ENCODE measurements at regions not wholly inside any gene's neighbourhood (a gene's known extent, or its start where the extent isn't known, plus 50 kb on each side); places are given as distances from the start of the nearest gene placed in this dataset.

DNA sequence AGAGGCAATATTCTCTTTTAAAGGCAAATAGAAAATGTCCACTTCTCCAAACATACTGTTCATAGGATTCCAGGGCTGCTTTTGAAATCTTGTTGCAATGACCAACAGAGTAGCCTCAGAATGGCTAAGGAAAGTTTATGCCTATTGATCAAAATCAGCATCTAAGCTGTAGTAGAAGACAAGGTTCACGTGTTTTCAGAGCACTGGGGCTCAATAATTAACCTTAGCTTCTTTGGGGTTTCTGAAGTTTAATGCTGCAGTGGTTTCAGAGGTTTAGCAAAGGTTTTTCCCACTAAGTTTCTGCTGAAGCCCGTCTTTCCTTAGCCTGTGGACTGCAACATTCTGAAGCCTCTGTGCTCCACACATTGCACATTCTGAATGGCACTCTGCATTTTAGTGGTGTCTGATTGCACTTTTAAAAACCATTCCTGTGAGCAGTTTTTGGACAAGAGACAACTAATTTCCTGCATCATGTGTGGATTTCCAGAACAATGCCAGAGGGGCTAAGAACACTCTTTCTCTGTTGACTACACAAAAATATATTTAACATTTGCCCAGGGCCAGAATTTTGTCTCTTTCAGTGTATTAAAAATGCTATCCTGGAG lies 342.5 kb downstream of the PTEN start:
- DNase-seq (ENCODE audit: low read depth): no peak

DNA sequence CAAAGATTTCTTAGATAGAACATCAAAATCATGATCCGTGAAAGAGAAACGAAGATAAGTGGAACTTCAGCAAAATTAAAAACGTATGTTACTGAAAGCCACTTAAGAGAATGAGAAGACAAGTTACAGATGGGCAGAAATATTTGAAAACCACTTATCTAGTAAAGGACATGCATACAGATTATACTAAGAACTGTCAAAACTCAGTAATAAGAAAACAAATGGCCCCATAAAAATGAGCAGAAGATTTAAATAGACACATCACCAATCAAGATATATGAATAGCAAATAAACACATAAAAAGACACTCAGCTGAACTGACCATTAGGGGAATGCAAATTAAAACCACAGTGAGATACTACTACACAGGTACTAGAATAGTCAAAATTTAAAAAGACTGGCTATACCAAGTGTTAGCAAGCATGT lies 343.7 kb downstream of the PTEN start:
- DNase-seq (ENCODE audit: low read depth): no peak

DNA sequence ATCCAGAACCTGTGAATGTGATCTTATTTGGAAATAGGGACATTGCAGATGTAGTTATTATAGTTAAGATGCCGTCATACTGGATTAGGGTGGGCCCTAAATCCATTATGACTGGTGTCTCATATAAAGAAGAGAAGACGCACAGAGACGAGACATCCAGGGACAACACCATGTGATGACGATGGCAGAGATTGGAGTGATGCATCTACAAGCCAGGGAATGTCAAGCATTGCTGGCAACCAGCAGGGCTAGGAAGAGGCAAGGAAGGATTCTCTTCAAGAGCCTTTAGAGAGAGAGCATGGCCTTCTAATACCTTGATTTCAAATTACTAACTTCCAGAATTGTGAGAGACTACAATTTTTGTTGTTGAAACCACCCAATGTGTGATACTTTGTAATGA lies 345.8 kb downstream of the PTEN start:
- DNase-seq (ENCODE audit: low read depth): no peak

DNA sequence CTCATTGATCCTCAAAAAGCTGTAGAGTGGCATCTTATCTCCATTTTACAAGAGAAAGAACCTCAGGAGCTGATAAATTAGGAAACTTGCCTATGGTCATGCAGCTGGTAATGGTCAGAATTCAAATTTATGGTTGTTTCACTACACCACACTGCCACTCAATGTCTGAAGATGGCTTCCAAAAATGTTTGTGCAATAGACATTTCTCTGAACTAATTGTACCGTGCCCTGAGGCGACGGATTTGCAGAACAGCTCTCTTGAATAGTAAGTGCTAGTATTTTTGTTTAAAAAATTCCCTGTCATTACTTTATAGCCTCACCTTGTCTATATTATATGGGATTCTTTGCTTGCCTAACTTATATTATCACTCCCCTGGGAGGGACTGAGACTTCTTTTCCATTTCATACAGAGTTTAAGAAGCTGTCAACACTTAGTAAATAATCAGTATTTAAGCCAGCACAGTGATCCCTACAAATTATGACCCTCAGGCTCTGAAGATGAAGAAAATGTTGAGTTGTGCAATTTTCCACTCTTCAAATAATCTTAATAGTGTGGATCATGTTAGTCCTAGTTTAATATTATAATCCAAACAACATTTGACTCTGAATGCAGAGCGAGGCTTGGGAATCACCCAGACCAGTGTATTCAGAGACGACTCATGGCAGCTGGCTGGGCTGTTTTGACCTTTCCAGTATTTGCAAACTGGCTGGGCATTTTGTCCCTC lies 346.6 kb downstream of the PTEN start:
- no peak for DNase-seq (ENCODE audit: low read depth)

GRCh38 chr10:88211230-88211629 lies 347.8 kb downstream of the PTEN start:
- DNase-seq (ENCODE audit: low read depth): no peak

- no peak for DNase-seq (ENCODE audit: low read depth)
Measured at GRCh38 chr10:88212069-88212468, 348.6 kb downstream of the PTEN start.

DNA sequence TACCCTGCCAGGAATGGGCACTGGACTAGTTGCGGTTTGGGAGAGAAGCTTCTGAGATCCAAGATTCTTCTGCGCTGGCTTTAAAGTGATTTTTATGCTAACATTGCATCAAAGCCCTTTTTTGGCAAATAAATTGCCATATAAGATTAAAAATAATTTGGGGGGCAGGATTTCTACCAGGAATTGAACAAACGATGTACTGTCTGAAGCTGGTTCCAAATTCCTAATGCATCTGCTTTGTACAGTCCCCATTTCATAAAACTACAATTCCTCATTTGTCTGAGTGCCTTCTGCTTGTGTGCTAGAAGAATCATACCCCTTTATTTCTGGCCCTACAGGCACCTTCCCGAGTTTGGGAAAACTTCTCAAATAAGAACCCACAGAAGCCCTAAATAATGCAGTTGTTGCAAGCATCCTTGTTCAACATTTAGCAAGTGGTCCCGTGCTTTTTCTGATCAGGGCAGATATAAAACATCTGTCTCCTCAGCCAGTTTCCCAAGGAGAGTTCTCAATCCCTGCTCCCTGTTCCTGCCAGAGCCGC lies 349.7 kb downstream of the PTEN start:
- no peak for DNase-seq (ENCODE audit: low read depth)

GRCh38 chr10:88216976-88217375 lies 353.6 kb downstream of the PTEN start:
- no peak for DNase-seq (ENCODE audit: low read depth)

- no peak for DNase-seq (ENCODE audit: low read depth)
Measured at GRCh38 chr10:88218362-88218761, 354.9 kb downstream of the PTEN start.

DNA sequence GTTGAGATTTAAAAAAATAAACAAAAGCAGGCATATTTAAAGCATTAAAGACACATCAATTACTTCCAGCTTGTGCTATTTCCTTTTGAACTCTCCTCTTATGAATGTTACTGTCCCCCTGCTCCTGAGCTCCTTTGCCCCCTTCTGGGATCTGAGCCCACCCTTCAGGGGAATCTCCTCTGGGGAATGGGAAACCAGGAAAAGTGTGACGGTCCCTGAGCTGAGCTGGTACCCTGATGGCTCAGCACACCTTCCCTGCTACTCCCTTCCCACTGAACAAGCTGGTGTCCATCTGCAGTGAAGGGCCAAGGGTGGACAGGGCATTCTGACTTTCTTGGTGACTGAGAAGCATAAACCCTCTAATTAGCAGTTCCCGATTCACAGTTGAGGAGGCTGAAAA lies 356.3 kb downstream of the PTEN start:
- no peak for DNase-seq (ENCODE audit: low read depth)

DNA sequence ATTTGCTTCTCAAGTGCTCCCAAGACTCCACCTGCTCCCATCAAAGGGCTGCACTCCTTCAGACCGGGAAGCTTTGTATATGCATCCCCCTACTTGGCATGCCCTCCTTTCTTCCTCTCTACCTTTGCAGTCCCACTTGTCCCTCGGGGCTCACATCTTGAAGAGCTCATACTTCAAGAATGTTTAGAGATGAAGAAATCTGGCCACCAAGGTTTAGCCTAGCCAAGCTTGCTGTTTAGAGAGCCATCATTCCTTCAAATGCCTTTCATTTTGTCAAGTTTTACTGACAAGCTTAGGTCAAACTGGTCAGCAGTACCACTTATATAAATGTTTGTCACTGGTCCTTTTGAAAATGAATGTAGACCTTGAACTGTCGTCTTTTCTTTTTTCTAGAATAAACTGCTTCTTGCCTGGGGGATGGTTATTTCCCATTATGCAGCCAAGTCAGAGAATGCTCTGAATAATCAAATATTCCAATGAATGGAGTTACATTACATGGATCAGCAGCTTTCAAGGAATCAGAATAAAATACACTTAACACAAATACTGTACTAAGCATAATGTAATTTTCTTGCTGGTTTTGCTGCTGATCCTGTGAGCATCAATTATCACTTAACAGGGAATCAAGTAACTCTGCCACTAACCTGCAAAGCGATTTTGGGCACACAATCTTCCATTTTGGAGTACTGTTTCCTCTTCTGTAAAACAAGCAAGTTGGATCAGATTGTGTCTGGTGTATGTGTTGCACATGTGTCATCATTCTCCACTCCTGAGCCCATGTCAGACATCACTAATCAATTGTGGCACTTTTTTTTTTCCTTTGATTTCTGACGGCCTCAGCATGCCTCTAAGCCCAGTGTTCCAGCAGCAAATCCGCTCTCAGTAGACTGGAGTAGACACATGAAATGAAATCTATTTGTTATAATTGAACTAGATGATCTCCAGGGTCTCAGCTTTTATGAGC lies 357.9 kb downstream of the PTEN start:
- DNase-seq (ENCODE audit: low read depth): no peak

- no peak for DNase-seq (ENCODE audit: low read depth)
Measured at GRCh38 chr10:88222881-88223280, 359.5 kb downstream of the PTEN start.

Data from activated T-cell treated with anti-CD3 and anti-CD28 coated beads for 48 hours (primary cell).